Calu3 (cell line): ENCODE measurements at regions not wholly inside any gene's neighbourhood (a gene's known extent, or its start where the extent isn't known, plus 50 kb on each side); places are given as distances from the start of the nearest gene placed in this dataset.

Experiments
- BruUV-seq: library from RNA; stranded (reverse); fragments of 400-500 nt; replicated peaks from 2 replicates; lab custom pipeline; 2021; lab: Mats Ljungman, UMichigan
- CTCF ChIA-PET: fragments of 300-600 bp; sonication (Branson Sonifier 250); formaldehyde crosslinking; loops from one replicate; lab custom pipeline; 2022; ENCODE audit warnings: antibody characterized with exemption; lab: Charles Lee
- DNase-seq: peaks from one replicate; pipeline ENCODE4 v3.0.0; 2022
- H3K27ac Mint-ChIP-seq: one replicate; pipeline ENCODE4 v1.8.0; 2022; ENCODE audit warnings: mixed read lengths; ENCODE audit not compliant: unreplicated experiment
- H3K27me3 Mint-ChIP-seq: one replicate; pipeline ENCODE4 v1.8.0; 2022; ENCODE audit warnings: mixed read lengths; ENCODE audit not compliant: unreplicated experiment
- H3K36me3 Mint-ChIP-seq: one replicate; pipeline ENCODE4 v1.8.0; 2022; ENCODE audit warnings: mild to moderate bottlenecking, moderate library complexity, mixed read lengths; ENCODE audit not compliant: insufficient read depth, unreplicated experiment
- H3K4me1 Mint-ChIP-seq: one replicate; pipeline ENCODE4 v1.8.0; 2022; ENCODE audit warnings: mild to moderate bottlenecking, low read depth, mixed read lengths; ENCODE audit not compliant: unreplicated experiment
- H3K4me3 Mint-ChIP-seq: one replicate; pipeline ENCODE4 v1.8.0; 2022; ENCODE audit warnings: mild to moderate bottlenecking, low read depth, moderate library complexity, mixed read lengths; ENCODE audit not compliant: unreplicated experiment
- H3K9me3 Mint-ChIP-seq: one replicate; pipeline ENCODE4 v1.8.0; 2022; ENCODE audit warnings: low read depth, mixed read lengths; ENCODE audit not compliant: unreplicated experiment
- CTCF ChIP-seq: fragments of 200-600 bp; IDR thresholded peaks from one replicate; pipeline ENCODE4 v1.8.0; 2022; ENCODE audit warnings: antibody characterized with exemption; ENCODE audit not compliant: unreplicated experiment
- intact Hi-C: fragments of 100-400 bp; cut with micrococcal nuclease; formaldehyde crosslinking; loops from one replicate; pipeline ENCODE4 v1.10.0; 2022; ENCODE audit not compliant: unreplicated experiment

GRCh38 chr14:83529531-83529930, 1995.9 kb upstream of the SEL1L start:
- CTCF ChIA-PET: no interaction called here
- peaks cover 20% of the 10 kb centered on the region for H3K9me3 Mint-ChIP-seq
- no peak overlapping the region for H3K27ac Mint-ChIP-seq
- intact Hi-C loops: no loop called here
- no TSS peak for BruUV-seq
- no peaks in the 10 kb centered on the region for H3K36me3 Mint-ChIP-seq
- TF ChIP-seq CTCF: no peak
- H3K4me3 Mint-ChIP-seq: no peak overlapping the region
- DNase-seq: no peak
- no peaks in the 10 kb centered on the region for H3K27me3 Mint-ChIP-seq
- H3K4me1 Mint-ChIP-seq: no peaks in the 10 kb centered on the region

- BruUV-seq: no TSS peak
Observed at GRCh38 chr14:83533734-83534133, 1996.2 kb upstream of the FLRT2 start.

GRCh38 chr14:83534995-83535394, 1994.9 kb upstream of the FLRT2 start:
- peaks cover 13% of the 10 kb centered on the region for H3K9me3 Mint-ChIP-seq
- no peak overlapping the region for H3K4me3 Mint-ChIP-seq
- H3K27ac Mint-ChIP-seq: no peak overlapping the region
- BruUV-seq: no TSS peak
- CTCF ChIA-PET: no interaction called here
- H3K27me3 Mint-ChIP-seq: no peaks in the 10 kb centered on the region
- H3K36me3 Mint-ChIP-seq: no peaks in the 10 kb centered on the region
- intact Hi-C loops: no loop called here
- H3K4me1 Mint-ChIP-seq: no peaks in the 10 kb centered on the region
- TF ChIP-seq CTCF: no peak
- DNase-seq: no peak

More at GRCh38 chr14:83533734-83534133, 1996.2 kb upstream of the FLRT2 start:
- no peak for DNase-seq
- intact Hi-C loops: no loop called here
- CTCF ChIA-PET: no interaction called here
- Mint-ChIP-seq H3K4me3 (no peak overlapping the region), H3K36me3 (no peaks in the 10 kb centered on the region), H3K27ac (no peak overlapping the region), H3K4me1 (no peaks in the 10 kb centered on the region), H3K27me3 (no peaks in the 10 kb centered on the region), H3K9me3 (peaks cover 15% of the 10 kb centered on the region)
- no peak for TF ChIP-seq CTCF

- H3K36me3 Mint-ChIP-seq: no peaks in the 10 kb centered on the region
- no TSS peak for BruUV-seq
- H3K27ac Mint-ChIP-seq: no peak overlapping the region
- no peak for DNase-seq
- H3K9me3 Mint-ChIP-seq: peaks cover 13% of the 10 kb centered on the region
- H3K4me3 Mint-ChIP-seq: no peak overlapping the region
- no peaks in the 10 kb centered on the region for H3K27me3 Mint-ChIP-seq
- no peak for TF ChIP-seq CTCF
- CTCF ChIA-PET: no interaction called here
- no peaks in the 10 kb centered on the region for H3K4me1 Mint-ChIP-seq
- intact Hi-C loops: no loop called here
Observed at GRCh38 chr14:83535444-83535843, 1994.5 kb upstream of the FLRT2 start.

GRCh38 chr14:83541147-83541546, 1988.8 kb upstream of the FLRT2 start:
- no TSS peak for BruUV-seq
- CTCF ChIA-PET: no interaction called here
- DNase-seq: no peak
- no peaks in the 10 kb centered on the region for H3K36me3 Mint-ChIP-seq
- H3K27ac Mint-ChIP-seq: no peak overlapping the region
- no peak for TF ChIP-seq CTCF
- intact Hi-C loops: no loop called here
- no peaks in the 10 kb centered on the region for H3K27me3 Mint-ChIP-seq
- H3K4me1 Mint-ChIP-seq: no peaks in the 10 kb centered on the region
- peaks cover 13% of the 10 kb centered on the region for H3K9me3 Mint-ChIP-seq
- H3K4me3 Mint-ChIP-seq: no peak overlapping the region
